IMR-90 (cell line): ENCODE measurements at regions not wholly inside any gene's neighbourhood (a gene's known extent, or its start where the extent isn't known, plus 50 kb on each side); places are given as distances from the start of the nearest gene placed in this dataset.

Experiments
- ATAC-seq: fragments of 200-7000 bp; cut with Tn5 transposase; 2 replicates; pipeline ENCODE4 v1.9.1; 2020; ENCODE audit warnings: low read depth, mild to moderate bottlenecking, moderate library complexity
- BruUV-seq: library from RNA; stranded (reverse); fragments of 400-500 nt; replicated peaks from 2 replicates; lab custom pipeline; 2021; lab: Mats Ljungman, UMichigan
- CTCF ChIA-PET: fragments of 300-600 bp; formaldehyde crosslinking; extraction: SDS; loops from one replicate; lab custom pipeline; 2021; ENCODE audit warnings: antibody characterized with exemption; lab: Yijun Ruan, JAX
- POLR2A ChIA-PET: fragments of 300-600 bp; sonication (Branson Sonifier 250); formaldehyde crosslinking; loops from one replicate; lab custom pipeline; 2022; ENCODE audit warnings: antibody characterized with exemption; ENCODE audit not compliant: unreplicated experiment; lab: Charles Lee
- DNase-seq: peaks from one replicate; pipeline ENCODE4 v3.0.0; 2013
- H2AFZ ChIP-seq: replicated peaks from 2 replicates; pipeline ENCODE3; 2013; ENCODE audit warnings: low read length, mild to moderate bottlenecking; ENCODE audit not compliant: poor library complexity
- H2AK5ac ChIP-seq: 2 replicates; pipeline ENCODE4 v1.6.1; 2013; ENCODE audit warnings: low read depth, low read length, inconsistent platforms
- H2AK9ac ChIP-seq: replicated peaks from 2 replicates; pipeline ENCODE3; 2013; ENCODE audit warnings: mild to moderate bottlenecking, low read depth, low read length, moderate library complexity; ENCODE audit not compliant: poor library complexity
- H2BK120ac ChIP-seq: 2 replicates; pipeline ENCODE4 v1.6.1; 2013; ENCODE audit warnings: low read depth, low read length, inconsistent platforms
- H2BK15ac ChIP-seq: 3 replicates; pipeline ENCODE4 v1.6.1; 2013; ENCODE audit warnings: low read depth, low read length, inconsistent platforms
- H2BK20ac ChIP-seq: 2 replicates; pipeline ENCODE4 v1.6.1; 2013; ENCODE audit warnings: low read depth, mild to moderate bottlenecking, inconsistent platforms, low read length, moderate library complexity
- H2BK5ac ChIP-seq: 2 replicates; pipeline ENCODE4 v1.6.1; 2013; ENCODE audit warnings: mild to moderate bottlenecking, low read depth, low read length, inconsistent platforms; ENCODE audit not compliant: poor library complexity, severe bottlenecking
- H3K14ac ChIP-seq: replicated peaks from 2 replicates; pipeline ENCODE4 v1.6.1; 2013; ENCODE audit warnings: low read depth, low read length, inconsistent platforms
- H3K18ac ChIP-seq: 2 replicates; pipeline ENCODE4 v1.6.1; 2013; ENCODE audit warnings: low read depth, low read length, control low read depth
- H3K23ac ChIP-seq: 2 replicates; pipeline ENCODE4 v1.6.1; 2013; ENCODE audit warnings: low read depth, low read length, inconsistent platforms
- H3K27ac ChIP-seq: 2 replicates; pipeline ENCODE4 v1.5.1; 2013; ENCODE audit warnings: mild to moderate bottlenecking, control low read depth, low read length; ENCODE audit not compliant: insufficient read depth
- H3K27me3 ChIP-seq: 2 replicates; pipeline ENCODE4 v1.6.1; 2013; ENCODE audit warnings: low read length; ENCODE audit not compliant: control insufficient read depth, insufficient read depth
- H3K36me3 ChIP-seq: 2 replicates; pipeline ENCODE4 v1.6.1; 2013; ENCODE audit warnings: low read length, mixed read lengths; ENCODE audit not compliant: control insufficient read depth, insufficient read depth
- H3K4ac ChIP-seq: 2 replicates; pipeline ENCODE4 v1.6.1; 2013; ENCODE audit warnings: low read depth, low read length, inconsistent platforms
- H3K4me1 ChIP-seq: 2 replicates; pipeline ENCODE4 v1.6.1; 2013; ENCODE audit warnings: low read length, mixed read lengths; ENCODE audit not compliant: control insufficient read depth, insufficient read depth
- H3K4me2 ChIP-seq: 2 replicates; pipeline ENCODE4 v1.6.1; 2013; ENCODE audit warnings: low read depth, mild to moderate bottlenecking, control low read depth, low read length, moderate library complexity
- H3K4me3 ChIP-seq: 2 replicates; pipeline ENCODE4 v1.5.1; 2013; ENCODE audit warnings: low read depth, mild to moderate bottlenecking, control low read depth, low read length, moderate library complexity; ENCODE audit not compliant: insufficient read depth
- H3K56ac ChIP-seq: 2 replicates; pipeline ENCODE4 v1.6.1; 2013; ENCODE audit warnings: low read length, inconsistent platforms; ENCODE audit not compliant: insufficient read depth; ENCODE audit errors: extremely low read depth
- H3K79me1 ChIP-seq, 2 experiments: 2 replicates each; pipeline ENCODE4 v1.6.1; 2013; ENCODE audit warnings: low read length in 2 of 2, inconsistent platforms in 1 of 2, low read depth in 1 of 2
- H3K9ac ChIP-seq: 2 replicates; pipeline ENCODE4 v1.6.1; 2013; ENCODE audit warnings: low read depth, low read length, control low read depth
- H3K9me1 ChIP-seq: 2 replicates; pipeline ENCODE4 v1.6.1; 2013; ENCODE audit warnings: low read length, inconsistent platforms; ENCODE audit not compliant: insufficient read depth
- H3K9me3 ChIP-seq: 2 replicates; pipeline ENCODE4 v1.6.1; 2013; ENCODE audit warnings: low read length; ENCODE audit not compliant: control insufficient read depth, insufficient read depth
- H4K20me1 ChIP-seq: 2 replicates; pipeline ENCODE4 v1.6.1; 2013; ENCODE audit warnings: low read length, inconsistent platforms; ENCODE audit not compliant: insufficient read depth
- H4K5ac ChIP-seq: 2 replicates; pipeline ENCODE4 v1.6.1; 2013; ENCODE audit warnings: mild to moderate bottlenecking, low read depth, low read length, control low read depth
- H4K8ac ChIP-seq, 2 experiments: 2 replicates each; pipeline ENCODE4 v1.6.1; 2013; ENCODE audit warnings: low read depth in 2 of 2, low read length in 2 of 2, control low read depth in 1 of 2, inconsistent platforms in 1 of 2
- H4K91ac ChIP-seq: 2 replicates; pipeline ENCODE4 v1.6.1; 2013; ENCODE audit warnings: low read depth, low read length, inconsistent platforms; ENCODE audit not compliant: insufficient read depth
- ELK1 ChIP-seq: fragments of 150-350 bp; IDR thresholded peaks from 2 replicates; pipeline ENCODE4 v1.6.1; 2016; ENCODE audit warnings: low read depth, mild to moderate bottlenecking, low read length, moderate library complexity, borderline replicate concordance
- RCOR1 ChIP-seq: IDR thresholded peaks from 2 replicates; pipeline ENCODE4 v1.6.1; 2012; ENCODE audit warnings: mild to moderate bottlenecking, low read length, improper control_type of control experiment; ENCODE audit not compliant: insufficient replicate concordance
- WGBS, 2 experiments: methylation state at CpG; one replicate each; pipeline versions ENCODE4 v1.1.5 to v1.1.7; 2013; ENCODE audit warnings: missing lambda C conversion rate in 2 of 2; ENCODE audit not compliant: insufficient read length in 1 of 2; ENCODE audit errors: extremely low coverage in 2 of 2; 5-methylcytosine and 5-hydroxymethylcytosine counted together
- dilution Hi-C: fragments of 300-500 bp; cut with HindIII; formaldehyde crosslinking; loops from one replicate; pipeline ENCODE4 v1.14.3; 2018; ENCODE audit warnings: low sequenced_read_pairs; ENCODE audit not compliant: unreplicated experiment
- in situ Hi-C: fragments of 300-500 bp; cut with MboI; formaldehyde crosslinking; loops from 3 replicates; pipeline ENCODE4 v1.14.3; 2019; ENCODE audit warnings: low sequenced_read_pairs, inconsistent platforms, mixed read lengths
- intact Hi-C: fragments of 100-400 bp; cut with micrococcal nuclease; formaldehyde crosslinking; loops from 2 replicates; pipeline ENCODE4 v1.10.0; 2022

- in situ Hi-C loops: no loop called here
- H3K4me3 ChIP-seq: no peak overlapping the region
- intact Hi-C loops: no loop called here
- H3K9me1 ChIP-seq: peaks cover 2% of the 10 kb centered on the region; the same call in 1 of the 2 replicates
- H2AK9ac ChIP-seq: no peak overlapping the region
- 80% methylated on average over 2 of the region's 4 CpGs; no CpG with 5 or more reads in 1 of the 2 experiments for WGBS, 2 experiments
- ChIA-PET POLR2A (interaction anchor here (0.7 kb wide), 1 partner anchor 105 kb away, joined by 3 read pairs; no protein-coding TSS in a partner anchor), CTCF (no interaction called here)
- no peak overlapping the region for H3K23ac ChIP-seq
- H2BK120ac ChIP-seq: no peak overlapping the region
- ATAC-seq (no peak), DNase-seq (no peak)
- no peaks in the 10 kb centered on the region for H3K27me3 ChIP-seq
- TF ChIP-seq ELK1: no peak
- no peak for TF ChIP-seq RCOR1
- dilution Hi-C loops: no loop called here
- no peak overlapping the region for H4K5ac ChIP-seq
- no peaks in the 10 kb centered on the region for H4K20me1 ChIP-seq
- no peak overlapping the region for H2BK20ac ChIP-seq
- no peak overlapping the region for H3K9ac ChIP-seq
- no TSS peak for BruUV-seq
- no peak overlapping the region for H2BK5ac ChIP-seq
- H3K4me1 ChIP-seq: no peaks in the 10 kb centered on the region; the same call in 1 of the 2 replicates
- no peak overlapping the region for H2AK5ac ChIP-seq
- H3K4me2 ChIP-seq: no peak overlapping the region
- H3K56ac ChIP-seq: no peak overlapping the region
- H2AFZ ChIP-seq: no peak overlapping the region
- no peak overlapping the region for H3K14ac ChIP-seq
- no peaks in the 10 kb centered on the region for H3K36me3 ChIP-seq
- H3K4ac ChIP-seq: no peak overlapping the region
- H3K9me3 ChIP-seq: no peaks in the 10 kb centered on the region
- no peaks in the 10 kb centered on the region for H3K79me1 ChIP-seq
- no peak overlapping the region for H4K8ac ChIP-seq
- H3K18ac ChIP-seq: no peak overlapping the region
- H4K91ac ChIP-seq: no peak overlapping the region
- no peak overlapping the region for H3K27ac ChIP-seq
- H2BK15ac ChIP-seq: no peak overlapping the region
Measured at GRCh38 chr3:159627634-159628033, 361.0 kb upstream of the IL12A start.
